ENCODE measurements at regions not wholly inside any gene's neighbourhood (a gene's known extent, or its start where the extent isn't known, plus 50 kb on each side); places are given as distances from the start of the nearest gene placed in this dataset.

DNA sequence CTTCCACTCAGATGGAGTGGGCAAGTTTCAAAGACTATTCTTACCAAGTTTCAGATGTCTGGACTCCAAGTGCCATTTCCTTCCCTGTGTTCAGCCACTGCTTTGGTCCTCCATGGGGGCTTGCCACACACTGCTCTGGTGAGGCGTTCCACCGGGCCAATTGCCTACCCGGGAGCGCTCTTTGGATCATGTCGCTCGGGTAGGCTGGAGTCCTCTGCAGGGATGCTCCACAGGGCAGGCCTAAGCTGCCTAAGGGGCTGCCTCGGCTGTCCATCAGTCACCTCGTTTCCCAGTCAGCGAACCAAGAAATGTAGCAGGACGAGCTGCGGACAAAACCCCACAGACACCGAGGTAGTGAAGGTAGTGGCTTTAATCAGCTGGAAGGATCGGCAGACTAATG is 200.7 kb upstream of the KLF8 start:
- no peak for TF ChIP-seq FOXK2 (IDR thresholded peaks at IDR 0.05)
- no peak for TF ChIP-seq BHLHE40 (IDR thresholded peaks at IDR 0.05; ENCODE audit: borderline replicate concordance)
- TF ChIP-seq, protein P1, sequence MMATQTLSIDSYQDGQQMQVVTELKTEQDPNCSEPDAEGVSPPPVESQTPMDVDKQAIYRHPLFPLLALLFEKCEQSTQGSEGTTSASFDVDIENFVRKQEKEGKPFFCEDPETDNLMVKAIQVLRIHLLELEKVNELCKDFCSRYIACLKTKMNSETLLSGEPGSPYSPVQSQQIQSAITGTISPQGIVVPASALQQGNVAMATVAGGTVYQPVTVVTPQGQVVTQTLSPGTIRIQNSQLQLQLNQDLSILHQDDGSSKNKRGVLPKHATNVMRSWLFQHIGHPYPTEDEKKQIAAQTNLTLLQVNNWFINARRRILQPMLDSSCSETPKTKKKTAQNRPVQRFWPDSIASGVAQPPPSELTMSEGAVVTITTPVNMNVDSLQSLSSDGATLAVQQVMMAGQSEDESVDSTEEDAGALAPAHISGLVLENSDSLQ (IDR thresholded peaks at IDR 0.05): no peak
- TF ChIP-seq NFRKB (IDR thresholded peaks at IDR 0.05): no peak
- no peak for TF ChIP-seq ZNF384 (IDR thresholded peaks at IDR 0.05)

Data from HEK293T (cell line).